ENCODE measurements at regions not wholly inside any gene's neighbourhood (a gene's known extent, or its start where the extent isn't known, plus 50 kb on each side); places are given as distances from the start of the nearest gene placed in this dataset.
"Not testable (repeated sequence)": the region's sequence is repeated elsewhere in the genome, so short reads cannot be mapped to it uniquely, and the experiment has no call there.

GRCh38 chr18:51330739-51331138 lies 133.3 kb upstream of the MEX3C start:
- DNase-seq = no peak

DNA sequence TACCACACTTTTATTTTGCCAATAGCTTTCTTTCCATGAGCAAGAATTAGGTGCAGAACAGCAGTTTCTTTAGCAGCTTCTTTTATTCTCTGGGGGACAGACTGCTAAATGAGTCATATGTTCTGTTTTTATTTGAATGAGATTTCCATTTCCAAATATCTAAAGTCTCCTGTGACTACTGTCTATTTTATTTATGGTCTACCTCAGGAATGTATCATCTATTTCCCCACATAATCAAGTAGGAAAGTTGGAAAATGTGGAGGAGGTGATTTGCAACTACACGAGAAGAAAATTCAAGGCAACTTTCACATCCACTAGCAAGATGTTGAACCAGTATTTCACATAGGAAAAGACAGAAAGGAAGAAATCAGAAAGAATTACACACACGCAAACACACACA lies 139.9 kb upstream of the MEX3C start:
- DNase-seq = no peak

GRCh38 chr18:51339856-51340255 lies 142.4 kb upstream of the MEX3C start:
- DNase-seq = no peak

DNA sequence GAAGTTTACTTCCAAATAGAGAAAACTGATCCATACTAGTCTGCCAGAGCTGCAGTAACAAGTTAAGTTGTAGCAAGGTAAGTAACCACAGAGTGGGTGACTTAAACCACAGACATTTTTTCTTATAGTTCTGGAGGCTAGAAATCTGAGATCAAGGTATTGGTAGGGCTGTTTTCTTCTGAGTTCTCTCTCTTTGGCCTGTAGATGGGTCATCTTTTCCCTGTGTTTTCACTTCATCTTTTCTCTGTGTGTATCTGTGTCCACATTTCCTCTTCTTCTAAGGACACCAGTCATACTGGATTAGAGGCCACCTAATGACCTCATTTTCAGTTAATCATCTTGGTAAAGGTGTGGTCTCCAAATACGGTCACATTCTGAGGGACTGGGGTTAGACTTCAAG lies 142.9 kb upstream of the MEX3C start:
- no peak for DNase-seq

DNA sequence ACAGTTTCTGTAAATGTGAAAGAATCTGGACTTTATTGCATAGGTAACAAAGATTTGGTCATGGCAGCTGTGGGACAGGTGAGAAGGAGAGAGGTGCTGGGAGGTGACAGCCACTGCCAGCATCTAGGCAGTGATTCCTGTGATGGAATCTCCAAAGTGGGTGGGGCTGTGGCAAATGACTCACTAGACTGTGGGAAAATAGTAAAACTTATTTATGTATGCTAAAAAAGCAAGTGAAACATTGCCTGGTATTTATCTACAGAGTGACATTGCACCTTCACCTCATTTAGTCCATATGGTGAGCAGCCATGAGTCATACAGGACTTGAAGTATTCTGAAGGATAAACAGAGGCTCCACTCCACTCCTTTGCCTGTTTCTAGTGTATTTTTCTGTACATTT lies 145.3 kb upstream of the MEX3C start:
- no peak for DNase-seq

DNA sequence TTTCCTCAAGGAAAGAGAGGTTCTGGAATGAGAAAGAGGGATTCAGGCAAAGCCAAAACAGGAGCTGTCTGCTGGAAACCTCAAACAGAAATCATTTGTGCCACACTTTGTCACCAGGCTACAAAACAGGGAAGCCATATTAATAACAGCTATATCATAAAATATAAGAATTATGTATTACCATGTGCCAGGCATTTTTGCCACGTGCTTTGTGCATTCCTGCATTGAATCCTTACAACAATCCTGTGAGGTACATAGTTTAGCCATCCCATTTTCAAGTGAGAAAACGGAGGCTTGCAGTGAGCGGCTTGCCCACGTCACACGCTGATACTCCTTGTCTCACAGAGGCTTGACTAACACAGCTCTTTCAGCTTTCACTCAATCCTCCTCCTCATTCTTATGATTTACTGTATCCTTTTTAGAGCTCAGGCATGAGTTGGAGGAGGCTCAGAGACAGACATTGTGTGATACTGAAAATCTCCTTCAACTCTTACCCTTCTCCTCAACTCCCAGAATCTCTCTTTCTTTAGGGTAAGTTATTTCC lies 148.4 kb upstream of the MEX3C start:
- DNase-seq = no peak

- DNase-seq = no peak
Measured at GRCh38 chr18:51346404-51346803, 148.9 kb upstream of the MEX3C start.

GRCh38 chr18:51350081-51350480 lies 152.6 kb upstream of the MEX3C start:
- DNase-seq = no peak

DNA sequence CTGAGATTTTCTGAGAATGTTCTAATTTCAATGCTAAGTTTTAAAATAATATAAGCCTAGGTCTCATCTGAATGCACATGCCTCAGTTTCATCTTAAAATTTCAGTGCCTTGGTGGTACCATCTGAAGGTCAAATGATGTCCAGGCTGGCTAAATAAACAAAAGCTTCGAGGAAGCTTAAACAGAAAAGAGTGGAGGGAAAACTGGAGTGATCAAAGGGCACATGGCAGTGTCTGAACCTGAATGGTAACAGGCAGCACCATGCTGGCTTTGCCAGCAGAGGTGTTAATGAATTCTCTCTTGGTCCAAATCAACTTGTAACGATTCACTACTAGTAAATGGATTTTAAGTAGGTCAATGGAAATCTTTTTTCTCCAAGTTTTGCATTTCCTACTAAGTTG lies 158.4 kb upstream of the MEX3C start:
- no peak for DNase-seq

DNA sequence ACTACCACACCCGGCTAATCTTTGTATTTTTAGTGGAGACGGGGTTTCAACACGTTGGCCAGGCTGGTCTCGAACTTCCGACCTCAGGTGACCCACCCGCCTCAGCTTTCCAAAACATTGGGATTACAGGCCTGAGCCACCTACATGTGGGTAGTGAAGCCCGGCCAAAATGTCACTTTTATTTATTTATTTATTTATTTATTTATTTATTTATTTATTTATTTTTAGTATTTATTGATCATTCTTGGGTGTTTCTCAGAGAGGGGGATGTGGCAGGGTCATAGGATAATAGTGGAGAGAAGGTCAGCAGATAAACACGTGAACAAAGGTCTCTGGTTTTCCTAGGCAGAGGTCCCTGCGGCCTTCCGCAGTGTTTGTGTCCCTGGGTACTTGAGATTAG lies 162.8 kb upstream of the MEX3C start:
- not testable (repeated sequence) for DNase-seq

- no peak for DNase-seq
Measured at GRCh38 chr18:51361130-51361860, 163.8 kb upstream of the MEX3C start.

DNA sequence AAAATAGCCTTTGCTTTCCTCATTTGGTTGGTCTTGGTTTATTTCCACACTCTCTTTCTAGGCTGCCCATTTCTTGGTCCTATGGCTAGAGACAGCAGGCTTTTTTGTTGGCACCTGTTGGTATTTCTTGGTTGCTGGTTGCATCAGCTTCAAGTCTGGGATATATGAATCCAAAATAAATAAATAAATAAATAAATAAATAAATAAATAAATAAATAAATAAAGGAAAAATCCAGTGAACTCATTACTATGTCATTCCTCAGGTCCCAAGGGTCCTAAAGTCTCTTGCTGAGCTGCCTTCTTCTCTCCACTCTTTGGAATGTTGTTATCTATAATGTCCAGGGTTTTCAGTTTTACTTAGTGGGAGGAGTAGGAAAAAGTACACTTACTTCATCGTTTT lies 165.9 kb upstream of the MEX3C start:
- DNase-seq = no peak

DNA sequence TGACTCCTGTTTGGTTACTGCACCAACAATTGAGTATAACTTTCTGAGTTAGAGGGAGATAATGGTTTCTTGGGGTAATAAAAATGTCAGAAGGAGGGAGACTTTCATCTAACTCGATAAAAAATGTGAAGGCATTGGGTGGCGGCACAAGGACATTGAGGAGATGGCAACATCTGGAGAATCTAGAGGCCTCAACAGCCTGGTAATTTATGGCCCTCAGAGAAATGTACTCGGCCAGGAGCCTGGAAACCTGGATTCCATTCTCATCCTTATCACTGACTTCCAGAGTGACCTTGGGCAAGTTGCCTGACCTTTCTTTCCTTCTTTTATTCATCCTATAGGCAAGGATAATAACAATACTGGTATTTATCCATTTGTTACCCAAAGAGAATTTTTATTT lies 173.5 kb upstream of the MEX3C start:
- no peak for DNase-seq

GRCh38 chr18:51371929-51372328 lies 174.4 kb upstream of the MEX3C start:
- no peak for DNase-seq

DNA sequence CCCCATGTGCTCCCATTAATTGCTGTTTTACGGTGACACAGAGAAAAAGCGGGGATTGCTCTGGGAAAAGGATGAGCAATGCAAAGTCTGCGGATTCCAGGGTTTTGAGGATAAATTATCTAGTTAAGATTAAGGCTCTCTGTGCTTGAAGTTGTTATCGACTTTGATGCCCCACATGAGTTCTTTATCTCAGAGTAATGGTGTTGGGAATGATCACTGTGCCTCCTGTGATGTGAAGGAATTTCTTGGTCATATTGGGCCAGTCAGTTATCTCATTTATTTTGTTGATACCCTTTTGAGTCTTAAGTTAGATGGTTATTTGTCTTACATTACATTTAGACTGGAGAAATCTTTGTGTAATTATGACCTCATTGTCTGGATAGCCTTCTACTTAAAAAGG lies 184.6 kb upstream of the MEX3C start:
- DNase-seq = no peak

- no peak for DNase-seq
Measured at GRCh38 chr18:51383116-51383515, 185.6 kb upstream of the MEX3C start.

DNA sequence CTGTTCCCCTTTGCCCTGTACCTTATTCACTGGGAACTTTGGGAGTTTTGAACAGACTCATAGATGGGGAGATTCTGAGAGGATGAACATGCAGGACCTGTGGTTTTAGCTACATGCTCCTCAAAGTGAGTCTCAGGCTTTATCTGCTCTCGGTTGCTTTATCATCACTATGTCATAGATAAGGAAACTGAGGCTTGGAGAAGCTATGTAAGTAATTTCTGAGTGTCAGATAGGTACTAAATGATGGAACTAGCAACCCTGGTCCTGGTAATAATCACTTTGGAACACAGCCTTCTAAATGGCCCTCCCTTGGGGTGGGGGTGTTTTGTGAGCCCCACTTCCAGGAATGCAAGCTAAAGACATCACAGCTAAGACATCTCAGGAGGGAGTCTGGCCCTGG lies 186.2 kb upstream of the MEX3C start:
- no peak for DNase-seq

GRCh38 chr18:51385270-51385669 lies 187.8 kb upstream of the MEX3C start:
- no peak for DNase-seq

- no peak for DNase-seq
Measured at GRCh38 chr18:51390702-51391101, 193.2 kb upstream of the MEX3C start.

DNA sequence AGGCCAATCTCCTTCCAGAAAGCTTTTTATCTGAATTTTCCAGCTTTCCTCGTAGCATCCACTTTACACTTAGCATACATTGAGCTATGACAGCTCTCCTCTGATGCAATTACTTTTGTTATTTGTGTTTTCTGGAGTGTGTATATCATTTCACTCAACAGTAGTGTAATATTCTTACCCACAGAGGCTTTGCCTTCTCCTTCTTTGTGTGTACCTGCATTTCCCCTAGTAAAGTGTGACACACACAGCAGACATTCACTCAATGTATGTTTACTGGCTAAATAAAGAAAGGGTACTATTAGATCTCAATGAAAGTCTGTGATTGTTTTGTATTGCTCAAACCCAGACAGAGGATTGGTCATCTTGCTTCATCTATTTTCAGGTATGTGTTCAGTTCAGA lies 193.7 kb upstream of the MEX3C start:
- DNase-seq = no peak

- DNase-seq = no peak
Measured at GRCh38 chr18:51391731-51392130, 194.2 kb upstream of the MEX3C start.

DNA sequence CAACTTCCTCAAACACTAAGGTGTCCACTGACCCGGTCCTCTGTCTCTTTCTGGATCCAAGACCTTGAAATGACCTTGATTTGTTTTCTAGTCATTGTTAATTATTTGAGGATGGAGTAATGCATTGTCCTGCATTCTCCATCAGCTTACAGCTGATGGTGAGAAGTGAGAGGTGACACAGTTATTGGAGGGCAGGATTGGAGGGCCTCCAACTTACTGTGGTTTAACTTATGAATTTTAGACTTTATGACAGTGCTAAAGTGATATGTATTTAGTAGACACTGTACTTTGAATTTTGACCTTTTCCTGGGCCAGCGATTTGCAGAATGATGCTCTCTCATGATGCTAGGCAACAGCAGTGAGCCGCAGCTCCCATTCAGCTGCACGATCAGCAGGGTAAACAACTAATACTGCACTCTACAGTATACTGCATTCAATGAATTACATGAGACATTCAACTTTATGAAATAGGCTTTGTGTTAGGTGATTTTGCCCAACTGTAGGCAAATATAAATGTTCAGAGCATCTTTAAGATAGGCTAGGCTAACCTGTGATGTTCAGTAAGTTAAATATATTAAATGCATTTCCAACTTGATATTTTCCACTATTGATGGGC lies 200.0 kb upstream of the MEX3C start:
- no peak for DNase-seq

GRCh38 chr18:51398104-51398503 lies 200.6 kb upstream of the MEX3C start:
- DNase-seq = no peak

Measured in right lung (tissue), 2 donors.